ENCODE measurements at regions not wholly inside any gene's neighbourhood (a gene's known extent, or its start where the extent isn't known, plus 50 kb on each side); places are given as distances from the start of the nearest gene placed in this dataset.

GRCh38 chr20:51856432-51856831 lies 54.1 kb upstream of the SALL4 start:
- TF ChIP-seq CTCF (conservative IDR thresholded peaks at IDR 0.05) = no peak
- TF ChIP-seq ZFX (IDR thresholded peaks at IDR 0.05) = no peak

GRCh38 chr20:51854921-51855320 lies 52.6 kb upstream of the SALL4 start:
- TF ChIP-seq CTCF (conservative IDR thresholded peaks at IDR 0.05) (no peak), ZFX (IDR thresholded peaks at IDR 0.05) (no peak)
- H3K27ac ChIP-seq = no peak overlapping the region

More at GRCh38 chr20:51856432-51856831, 54.1 kb upstream of the SALL4 start:
- no peak overlapping the region for H3K27ac ChIP-seq

Measured in C4-2B (cell line).